GM12875 (cell line): ENCODE measurements at regions not wholly inside any gene's neighbourhood (a gene's known extent, or its start where the extent isn't known, plus 50 kb on each side); places are given as distances from the start of the nearest gene placed in this dataset.

Experiments used
- H3K4me3 ChIP-seq: one replicate; pipeline ENCODE4 v1.5.1; 2011; ENCODE audit warnings: low read depth, low read length, control low read depth
- CTCF ChIP-seq: IDR thresholded peaks from 2 replicates; pipeline ENCODE4 v1.5.1; 2011; ENCODE audit warnings: low read depth, mild to moderate bottlenecking, control low read depth, inconsistent platforms, low read length, moderate library complexity, borderline replicate concordance; ENCODE audit not compliant: insufficient read depth

GRCh38 chr13:79874396-79875360 lies 393.7 kb downstream of the NDFIP2 start:
- no peak overlapping the region for H3K4me3 ChIP-seq
- TF ChIP-seq CTCF = no peak

DNA sequence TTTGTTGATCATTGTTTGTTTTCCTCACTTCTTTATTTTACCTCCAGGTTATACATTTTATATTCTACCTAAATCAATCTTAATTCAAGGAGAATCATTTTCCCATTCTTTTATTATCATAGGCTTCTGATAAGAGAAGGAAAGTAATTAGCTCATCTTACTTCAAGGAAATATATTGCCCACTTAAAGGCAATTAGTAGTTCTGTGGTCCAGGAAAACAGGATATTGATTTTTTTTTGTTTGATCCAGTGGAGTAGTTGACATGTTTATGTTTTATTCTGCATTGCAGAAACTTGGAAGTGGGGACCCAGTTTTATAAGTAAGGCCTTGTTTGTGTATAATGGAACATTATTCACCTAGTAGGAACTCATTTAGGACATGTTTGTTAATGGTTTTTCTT lies 390.6 kb downstream of the NDFIP2 start:
- TF ChIP-seq CTCF = no peak
- H3K4me3 ChIP-seq = no peak overlapping the region

- H3K4me3 ChIP-seq = no peak overlapping the region
- TF ChIP-seq CTCF = no peak
Observed at GRCh38 chr13:79870766-79871165, 389.8 kb downstream of the NDFIP2 start.

GRCh38 chr13:79870123-79870522 lies 389.2 kb downstream of the NDFIP2 start:
- no peak for TF ChIP-seq CTCF

DNA sequence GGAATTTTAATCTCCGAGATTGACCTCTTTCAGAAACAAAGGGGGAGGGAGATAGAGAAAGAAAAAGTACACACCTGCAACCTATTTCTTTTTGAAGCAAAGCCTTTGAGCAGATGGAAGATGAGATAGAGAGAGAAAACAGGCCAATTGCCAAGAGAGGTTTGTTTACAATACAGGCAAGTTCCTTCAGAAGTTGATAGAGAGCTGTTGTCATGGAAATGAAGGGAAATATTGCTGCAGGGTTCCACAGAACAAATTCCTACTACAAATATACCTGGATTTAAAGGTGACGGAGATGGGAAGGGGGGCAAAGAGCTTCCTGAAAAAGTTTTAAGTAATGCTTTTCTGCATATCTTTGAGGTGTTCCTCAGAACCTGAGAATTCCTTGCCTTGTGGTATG lies 388.4 kb downstream of the NDFIP2 start:
- no peak overlapping the region for H3K4me3 ChIP-seq
- TF ChIP-seq CTCF = no peak

More at GRCh38 chr13:79870123-79870522, 389.2 kb downstream of the NDFIP2 start:
- no peak overlapping the region for H3K4me3 ChIP-seq

GRCh38 chr13:79867254-79867653 lies 386.3 kb downstream of the NDFIP2 start:
- TF ChIP-seq CTCF = no peak
- H3K4me3 ChIP-seq = no peak overlapping the region

GRCh38 chr13:79866436-79866835 lies 385.5 kb downstream of the NDFIP2 start:
- no peak overlapping the region for H3K4me3 ChIP-seq
- no peak for TF ChIP-seq CTCF
